HG03442 (cell line): ENCODE measurements at regions not wholly inside any gene's neighbourhood (a gene's known extent, or its start where the extent isn't known, plus 50 kb on each side); places are given as distances from the start of the nearest gene placed in this dataset.
"Not testable (repeated sequence)": the region's sequence is repeated elsewhere in the genome, so short reads cannot be mapped to it uniquely, and the experiment has no call there.

ENCODE experiments used
- ATAC-seq: cut with Tn5 transposase; IDR thresholded peaks from one replicate; pipeline ENCODE4 v1.9.1; 2021; ENCODE audit warnings: mild to moderate bottlenecking, moderate library complexity; ENCODE audit not compliant: unreplicated experiment

DNA sequence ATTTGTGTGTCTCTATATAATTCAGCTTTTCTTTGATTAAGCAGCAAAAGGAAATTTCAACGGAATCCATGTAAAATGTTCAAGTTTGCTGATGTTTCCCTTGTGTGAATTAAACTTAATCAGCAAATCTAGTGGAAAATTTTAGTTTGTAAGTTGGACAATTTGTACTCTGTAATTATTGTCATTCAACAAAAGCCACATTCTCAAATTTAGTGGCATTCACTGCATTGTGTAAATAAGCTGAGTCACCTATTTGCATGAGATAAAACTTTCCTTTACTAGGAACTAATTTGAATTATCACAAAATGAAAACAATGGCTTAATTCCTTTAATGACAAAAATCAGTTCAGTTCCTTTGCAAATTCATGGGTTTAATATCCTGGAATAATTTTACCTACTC is 784.2 kb upstream of the CCDC179 start:
- ATAC-seq = no peak

DNA sequence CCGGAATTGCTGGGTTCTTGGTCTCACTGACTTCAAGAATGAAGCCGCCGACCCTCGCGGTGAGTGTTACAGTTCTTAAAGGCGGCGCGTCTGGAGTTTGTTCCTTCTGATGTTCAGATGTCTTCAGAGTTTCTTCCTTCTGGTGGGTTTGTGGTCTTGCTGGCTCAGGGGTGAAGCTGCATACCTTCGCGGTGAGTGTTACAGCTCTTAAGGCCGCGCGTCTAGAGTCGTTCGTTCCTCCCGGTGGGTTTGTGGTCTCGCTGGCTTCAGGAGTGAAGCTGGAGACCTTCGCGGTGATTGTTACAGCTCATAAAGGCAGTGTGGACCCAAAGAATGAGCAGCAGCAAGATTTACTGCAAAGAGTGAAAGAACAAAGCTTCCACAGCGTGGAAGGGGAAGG is 792.1 kb upstream of the CCDC179 start:
- ATAC-seq = not testable (repeated sequence)

DNA sequence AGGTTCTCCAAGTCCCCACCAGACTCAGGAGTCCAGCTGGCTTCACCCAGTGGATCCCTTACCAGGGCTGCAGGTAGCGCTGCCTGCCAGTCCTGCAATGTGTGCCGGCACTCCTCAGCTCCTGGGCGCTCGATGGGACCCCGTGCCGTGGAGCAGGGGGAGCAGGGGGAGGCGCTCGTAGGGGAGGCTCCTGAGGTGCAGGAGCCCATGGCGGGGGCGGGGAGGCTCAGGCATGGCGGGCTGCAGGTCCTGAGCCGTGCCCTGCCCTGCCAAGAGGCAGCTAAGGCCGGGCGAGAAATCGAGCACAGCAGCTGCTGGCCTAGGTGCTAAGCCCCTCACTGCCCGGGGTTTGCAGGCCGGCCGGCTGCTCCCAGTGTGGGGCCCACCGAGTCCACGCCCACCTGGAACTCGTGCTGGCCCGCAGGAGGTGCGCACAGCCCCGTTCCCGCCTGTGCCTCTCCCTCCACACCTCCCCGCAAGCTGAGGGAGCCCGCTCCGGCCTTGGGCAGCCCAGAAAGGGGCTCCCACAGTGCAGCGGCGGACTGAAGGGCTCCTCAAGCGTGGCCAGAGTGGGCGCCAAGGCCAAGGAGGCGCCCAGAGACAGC is 792.9 kb upstream of the CCDC179 start:
- ATAC-seq = no peak

DNA sequence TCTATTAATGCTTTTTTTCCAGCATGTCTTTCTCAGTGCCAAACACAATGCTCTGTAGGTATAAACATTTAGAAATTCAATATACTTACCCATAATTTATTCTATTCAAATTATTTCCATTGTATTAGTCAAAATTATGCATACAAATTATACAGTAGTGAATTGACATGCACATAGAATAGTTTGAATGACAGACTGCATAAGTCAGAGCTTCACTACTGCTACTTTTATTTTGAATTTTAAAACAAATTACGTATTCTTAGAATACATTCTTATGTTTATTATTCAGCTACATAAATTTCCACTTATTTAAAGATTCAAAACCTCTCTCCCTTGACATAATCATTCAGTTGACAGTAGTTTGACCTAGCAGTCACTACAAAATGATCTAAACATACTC is 808.0 kb upstream of the CCDC179 start:
- ATAC-seq = no peak

DNA sequence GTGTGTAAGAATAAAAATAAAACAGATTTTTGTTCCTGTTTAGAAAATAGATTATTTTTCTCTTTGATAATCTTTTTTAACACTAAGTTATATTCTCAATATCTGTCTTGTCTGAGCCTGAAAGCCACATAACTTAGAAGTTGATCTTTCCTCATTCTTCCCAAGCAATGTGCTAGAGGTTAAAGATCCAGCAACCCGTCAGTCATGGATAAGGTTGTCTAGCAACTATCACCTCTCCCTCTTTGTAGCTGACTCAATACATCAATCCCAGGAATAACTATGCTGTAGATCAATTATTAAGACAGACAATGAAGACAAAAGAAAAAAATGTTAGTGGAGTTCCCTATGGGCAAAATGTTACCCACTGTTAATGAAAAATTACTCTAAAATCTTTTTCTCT is 813.1 kb upstream of the CCDC179 start:
- no peak for ATAC-seq

DNA sequence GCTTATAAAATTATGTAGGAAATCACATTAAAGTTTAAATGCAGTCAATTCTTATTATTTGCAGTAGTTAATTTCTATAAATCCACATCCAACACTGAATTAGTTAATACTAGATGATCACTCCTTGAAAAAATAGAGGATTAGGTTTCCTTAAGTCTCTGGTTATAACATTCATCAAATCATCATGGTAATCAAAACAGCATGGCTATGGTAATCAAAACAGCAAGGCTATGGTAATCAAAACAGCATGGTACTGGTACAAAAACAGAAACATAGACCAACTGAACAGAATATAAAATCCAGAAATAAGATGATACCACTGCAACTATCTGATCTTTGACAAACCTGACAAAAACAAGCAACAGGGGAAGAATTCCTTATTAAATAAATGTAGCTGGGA is 814.6 kb upstream of the CCDC179 start:
- no peak for ATAC-seq

DNA sequence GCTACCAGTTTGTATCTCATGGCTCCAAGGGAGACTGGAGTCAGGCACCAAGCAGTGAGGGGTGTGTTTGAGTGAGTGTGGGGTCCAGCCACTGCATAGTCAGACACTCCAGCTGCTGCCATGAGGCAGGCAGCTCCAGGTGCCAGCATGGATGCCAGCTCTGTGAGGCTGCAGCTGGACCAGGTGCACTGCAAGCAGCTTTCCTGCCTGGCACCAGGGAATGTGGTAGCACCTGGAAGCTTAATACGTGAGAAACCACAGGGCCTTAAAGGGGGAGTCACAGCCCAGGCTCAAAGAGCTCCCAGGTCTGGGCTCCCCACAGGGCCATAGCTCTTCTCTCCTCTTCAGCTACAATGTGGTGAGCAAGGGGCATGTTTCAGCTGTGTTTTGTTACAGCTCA is 817.8 kb upstream of the LUZP2 start:
- no peak for ATAC-seq

DNA sequence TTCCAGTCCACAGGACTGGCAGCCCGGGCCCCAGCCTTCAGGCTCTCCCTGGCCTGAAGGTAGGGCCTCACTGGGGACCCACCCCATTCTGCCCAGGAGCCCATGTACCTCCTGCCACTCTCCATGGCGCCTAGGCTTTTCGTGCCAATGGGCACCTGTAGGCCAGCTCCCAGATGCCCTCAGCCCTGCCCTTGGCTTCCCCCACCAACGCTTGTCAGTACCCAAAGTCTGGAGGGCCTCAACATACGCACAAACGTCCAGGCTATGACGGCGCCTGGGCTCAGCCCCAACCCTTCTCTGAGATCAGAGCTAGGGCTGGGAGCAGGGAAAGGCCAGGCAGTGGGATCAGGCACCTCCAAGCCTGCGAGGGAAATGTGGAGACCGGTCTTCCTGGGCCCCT is 816.9 kb upstream of the LUZP2 start:
- ATAC-seq = no peak

DNA sequence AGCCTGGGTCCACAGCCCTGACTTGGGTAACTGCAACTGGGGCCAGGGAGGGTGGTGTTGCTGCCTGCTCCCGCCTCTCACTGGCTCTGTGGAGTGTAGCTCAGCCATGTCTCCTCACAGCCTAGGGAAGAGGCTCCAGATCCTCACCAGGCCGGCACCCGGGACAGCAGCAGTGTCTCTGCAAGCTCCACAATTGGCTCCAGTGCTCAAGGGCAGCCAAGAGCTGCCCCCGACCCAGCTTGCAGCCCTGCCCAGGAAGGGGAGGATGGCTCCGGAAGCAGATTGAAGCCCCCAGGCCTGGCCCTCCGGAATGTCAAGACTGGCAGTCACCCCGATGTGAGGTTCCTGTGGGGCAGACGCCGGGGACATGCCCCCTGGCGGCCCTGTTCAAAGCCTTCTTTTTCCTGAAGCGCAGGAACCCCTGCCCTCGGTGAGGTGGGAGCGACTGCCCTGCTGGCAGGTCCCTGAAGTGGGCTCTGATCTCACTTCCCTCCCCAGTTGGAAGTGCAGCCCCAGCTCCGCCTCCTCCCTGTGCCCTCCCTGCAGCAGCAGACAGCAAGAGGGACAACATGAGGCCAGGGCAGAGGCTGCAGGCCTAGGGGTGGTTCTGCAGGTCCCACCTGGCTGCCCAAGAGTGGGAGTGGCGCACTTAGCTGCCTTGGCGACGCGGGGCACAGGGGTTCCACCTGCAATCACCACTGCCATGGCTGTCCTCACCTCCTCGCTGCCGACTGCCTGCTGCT is 816.2 kb upstream of the LUZP2 start:
- ATAC-seq = no peak

DNA sequence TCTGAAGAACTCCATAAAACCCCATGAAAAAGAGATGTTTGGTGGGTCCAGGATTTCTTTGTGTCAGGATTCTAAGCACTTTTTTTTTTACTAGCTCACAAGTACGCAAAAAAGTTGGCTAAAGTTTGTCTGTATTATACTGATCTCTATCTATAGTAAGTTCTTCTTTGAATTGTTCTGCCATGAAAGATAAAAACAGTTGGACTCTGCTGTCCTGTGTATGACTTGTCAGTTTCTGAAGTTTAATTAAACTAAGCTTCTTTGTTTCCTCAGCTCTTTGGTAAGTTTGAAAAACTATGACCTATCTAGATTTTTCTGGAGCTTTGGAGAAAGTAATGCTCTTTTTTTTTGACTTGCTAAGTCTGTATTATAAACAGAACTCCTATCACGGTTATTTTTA is 812.2 kb upstream of the LUZP2 start:
- no peak for ATAC-seq

DNA sequence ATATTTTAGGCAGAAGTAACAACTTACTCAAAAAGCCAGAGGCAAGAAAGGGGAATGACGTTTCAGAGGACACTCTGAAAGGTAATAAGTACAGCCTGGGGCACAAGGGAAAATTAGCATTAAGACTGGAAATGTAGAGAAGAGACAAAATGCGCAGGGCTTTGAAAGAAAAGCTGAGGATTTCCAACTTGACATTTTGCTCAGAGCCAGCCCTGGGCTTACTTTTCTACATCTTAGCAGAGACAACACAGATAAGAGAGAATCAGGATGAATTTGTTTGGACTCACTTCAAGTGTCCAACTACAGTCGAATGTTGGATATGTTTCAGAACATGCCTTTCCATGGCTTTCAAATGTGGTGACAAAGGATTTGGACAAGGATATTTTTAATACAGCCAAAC is 808.9 kb upstream of the LUZP2 start:
- no peak for ATAC-seq

DNA sequence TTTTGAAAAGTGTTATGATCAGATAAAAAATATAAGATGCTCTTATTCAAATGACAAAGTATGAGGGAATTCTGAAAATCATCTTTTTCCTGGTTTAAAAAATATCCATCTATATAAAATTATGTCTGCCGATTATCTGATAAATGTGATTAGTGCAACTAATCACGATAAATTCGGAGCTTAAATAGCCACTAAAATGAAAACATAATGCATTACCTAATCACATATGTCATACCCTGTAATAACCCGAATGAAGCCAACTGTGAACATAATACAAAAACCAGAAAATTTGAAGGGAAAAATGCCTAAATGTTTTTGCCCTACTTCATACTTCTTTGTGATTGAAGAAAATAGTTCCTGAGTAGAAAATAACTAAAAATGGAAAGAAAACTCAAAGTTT is 808.4 kb upstream of the LUZP2 start:
- no peak for ATAC-seq

DNA sequence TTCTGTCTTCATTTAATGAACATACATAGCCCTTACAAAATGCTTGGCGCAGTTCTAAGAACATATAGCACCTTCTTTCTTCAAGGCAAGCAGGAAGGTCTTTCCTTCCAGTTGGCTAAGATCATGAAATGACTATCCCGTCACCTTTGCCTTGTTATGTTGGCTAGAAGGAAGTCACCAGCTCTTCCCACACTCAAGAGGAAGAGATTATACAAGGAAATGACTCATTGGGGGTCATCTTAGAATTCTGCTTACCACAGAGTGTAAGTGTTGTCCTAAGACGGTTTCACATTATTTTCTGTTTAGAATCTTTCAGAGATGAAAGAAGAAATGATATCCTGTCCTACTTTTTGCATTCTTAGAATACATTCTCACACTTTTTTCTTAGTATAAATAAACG is 808.0 kb upstream of the LUZP2 start:
- no peak for ATAC-seq

DNA sequence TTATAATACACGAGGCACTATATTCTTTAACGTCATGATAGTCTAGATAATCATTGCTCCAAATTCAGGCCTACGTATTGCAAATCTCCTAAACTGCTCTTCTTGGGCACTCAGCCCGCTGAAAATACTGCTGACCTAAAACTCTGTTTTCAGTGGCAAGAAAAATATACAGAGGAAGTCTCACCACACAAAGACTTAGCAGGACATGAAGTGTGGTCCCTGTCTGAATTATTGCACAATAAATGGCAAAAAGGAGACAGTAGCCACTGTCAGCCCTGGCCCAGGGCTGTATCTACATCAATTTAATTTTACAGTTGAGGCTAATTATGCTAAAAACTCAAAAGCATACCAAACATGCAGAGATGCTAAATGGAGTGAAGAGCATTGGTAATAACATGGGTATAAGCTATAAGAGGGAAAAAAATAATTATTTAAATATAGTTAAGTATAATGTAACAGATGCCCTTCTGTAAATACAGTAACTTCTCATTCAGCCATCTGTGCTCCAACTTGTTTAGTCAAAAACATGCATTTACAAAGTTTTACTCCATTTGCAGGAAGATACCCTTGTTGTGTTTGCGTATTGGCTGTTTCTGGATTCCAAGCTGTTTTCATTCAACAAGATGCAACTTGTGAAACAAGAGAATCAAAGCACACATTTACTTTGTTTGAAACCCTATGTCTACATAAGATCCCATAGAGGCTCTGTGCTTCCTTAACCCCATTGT is 800.0 kb upstream of the LUZP2 start:
- no peak for ATAC-seq

DNA sequence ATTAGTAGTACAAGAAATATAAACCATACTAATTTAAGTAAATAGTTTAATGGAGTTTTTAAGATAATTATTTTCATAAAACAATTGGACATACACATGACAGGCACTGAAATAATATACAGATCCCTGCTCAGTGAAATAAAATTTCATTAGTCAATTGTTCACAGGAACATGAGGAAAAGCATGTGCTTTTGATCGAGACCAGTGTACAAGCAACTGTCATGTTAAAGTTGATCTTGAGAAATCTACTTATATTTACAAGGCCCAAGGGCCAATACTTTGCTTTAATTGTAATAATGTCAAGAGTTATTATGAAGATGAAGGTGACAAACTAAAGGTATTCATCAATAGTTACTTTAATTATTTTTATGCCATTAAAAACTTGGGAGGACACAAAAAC is 792.7 kb upstream of the LUZP2 start:
- ATAC-seq = no peak

DNA sequence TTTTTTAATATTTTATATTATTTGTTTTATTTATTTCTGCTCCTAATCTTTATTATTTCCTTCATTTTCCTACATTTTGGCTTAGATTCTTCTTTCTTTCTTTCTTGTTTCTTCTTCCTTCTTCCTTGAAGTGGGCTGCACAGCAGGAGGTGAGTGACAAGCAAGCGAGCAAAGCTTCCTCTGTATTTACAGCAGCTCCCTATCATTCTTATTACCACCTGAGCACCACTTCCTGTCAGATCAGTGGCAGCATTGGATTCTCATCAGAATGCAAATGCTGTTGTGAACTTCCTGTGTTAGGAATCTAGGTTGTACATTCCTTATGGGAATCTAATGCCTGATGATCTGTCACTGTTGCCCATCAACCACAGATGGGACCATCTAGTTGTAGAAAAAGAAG is 784.9 kb upstream of the LUZP2 start:
- ATAC-seq = no peak

DNA sequence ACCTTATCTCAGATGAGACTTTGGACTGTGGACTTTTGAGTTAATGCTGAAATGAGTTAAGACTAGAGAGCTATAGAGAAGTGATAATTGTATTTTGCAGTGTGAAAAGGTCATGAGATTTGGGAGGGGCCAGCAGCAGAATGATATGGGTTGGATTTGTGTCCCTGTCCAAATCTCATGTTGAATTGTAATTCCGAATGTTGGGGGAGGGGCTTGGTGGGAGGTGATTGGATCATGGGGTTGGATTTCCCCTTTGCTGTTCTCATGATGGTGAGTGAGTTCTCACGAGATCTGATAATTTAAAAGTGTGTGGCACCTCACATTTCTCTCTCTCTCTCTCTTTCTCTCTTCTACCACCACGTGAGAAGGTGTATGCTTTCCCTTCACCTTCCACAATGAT is 777.8 kb upstream of the LUZP2 start:
- ATAC-seq = no peak

DNA sequence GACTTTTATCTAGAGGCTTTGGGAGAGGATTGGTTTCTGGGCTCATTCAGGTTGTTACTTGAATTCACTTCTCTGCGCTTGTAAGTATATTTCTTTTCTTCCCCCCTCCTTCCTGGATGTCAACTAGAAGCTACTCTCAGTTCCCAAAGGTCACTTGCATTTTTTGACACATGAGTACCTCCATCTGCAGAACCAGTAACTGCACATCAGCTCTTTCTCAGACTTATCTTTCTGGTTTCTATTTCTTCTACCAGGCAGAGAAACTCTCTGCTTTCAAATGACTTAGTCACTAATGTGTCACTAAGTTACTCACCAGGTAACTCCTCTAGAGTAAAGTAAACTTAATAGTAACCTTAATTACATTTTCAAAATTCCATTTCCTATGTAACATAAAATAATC is 773.0 kb upstream of the LUZP2 start:
- ATAC-seq = no peak

DNA sequence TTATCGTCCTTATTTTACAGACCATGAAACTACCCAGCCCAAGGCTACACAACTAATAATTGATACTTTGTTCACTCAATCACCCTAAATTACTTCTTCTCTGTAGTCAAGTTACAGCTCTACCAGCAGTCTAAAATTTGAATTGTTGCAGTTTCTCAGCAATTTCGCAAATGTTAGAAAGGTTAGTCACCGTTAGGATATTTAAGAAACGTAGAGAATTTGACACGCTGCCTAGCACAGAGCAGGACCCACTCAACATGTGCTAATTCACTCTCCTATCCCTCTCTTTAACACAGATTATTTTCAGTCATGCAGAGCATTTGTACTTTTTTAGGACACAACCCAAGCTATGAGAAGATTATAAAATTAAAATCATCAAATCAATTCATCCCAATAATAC is 771.1 kb upstream of the LUZP2 start:
- ATAC-seq = no peak

DNA sequence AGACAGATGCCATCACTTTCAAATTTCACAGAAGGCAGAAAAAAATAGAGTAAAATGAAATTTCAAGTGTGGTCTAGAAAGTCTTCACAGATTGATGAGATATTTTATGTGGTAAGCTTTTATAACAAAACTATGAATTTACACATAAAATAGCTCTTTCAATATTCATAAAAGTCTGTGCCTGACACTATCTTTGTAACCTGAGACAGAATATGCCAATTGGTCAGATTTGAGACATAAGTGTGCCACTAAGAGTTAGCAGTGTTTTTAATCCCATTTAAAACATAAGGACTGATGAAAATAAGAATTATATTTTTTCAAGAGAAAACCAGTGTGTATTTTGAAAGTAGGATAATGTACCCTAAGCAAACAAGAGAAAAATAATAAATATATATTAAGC is 769.5 kb upstream of the LUZP2 start:
- ATAC-seq = no peak

DNA sequence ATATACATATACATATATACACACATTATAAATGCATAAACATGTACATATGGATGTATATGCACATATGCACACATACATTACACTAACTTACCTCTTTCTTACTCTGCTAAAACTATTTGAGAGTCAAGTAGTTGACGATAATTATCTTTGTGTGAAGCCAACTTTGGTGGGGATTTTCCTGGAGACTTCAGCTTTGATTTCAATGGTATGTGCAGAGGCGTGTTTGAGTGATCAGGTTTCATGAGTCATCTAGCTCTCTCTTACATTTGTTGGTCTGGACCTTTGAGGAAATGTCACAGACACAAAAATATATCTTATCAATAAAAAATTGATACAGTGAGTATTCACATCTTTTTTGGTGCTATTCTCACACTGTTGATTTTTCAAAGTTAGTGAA is 769.1 kb upstream of the LUZP2 start:
- ATAC-seq = no peak

DNA sequence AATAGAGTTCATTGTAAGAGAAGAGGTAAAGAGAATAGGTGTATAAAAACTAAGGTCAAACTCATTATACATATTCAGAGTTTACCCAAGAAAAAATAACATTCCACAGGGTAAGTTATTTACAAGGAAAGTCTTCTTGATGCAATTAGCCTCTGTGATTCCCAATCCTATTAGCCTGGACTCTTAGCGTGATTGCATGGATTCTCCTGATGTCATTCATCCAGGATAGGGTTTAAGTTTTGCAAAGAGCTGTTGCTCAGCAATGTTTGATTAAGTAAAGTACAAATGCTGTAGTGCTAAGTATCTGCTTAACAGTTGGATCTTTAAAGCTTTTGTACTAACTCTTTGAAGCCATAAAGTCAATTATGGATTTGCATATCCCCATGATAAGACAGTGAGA is 767.8 kb upstream of the LUZP2 start:
- ATAC-seq = no peak
